Sigmoid colon (tissue), 3 donors: ENCODE measurements at regions not wholly inside any gene's neighbourhood (a gene's known extent, or its start where the extent isn't known, plus 50 kb on each side); places are given as distances from the start of the nearest gene placed in this dataset.

ENCODE experiments used
- CTCF ChIP-seq, 4 experiments: fragments of 450-650 bp in 3 of 4; fragments of 200-600 bp in 1 of 4; IDR thresholded peaks; one replicate each; pipeline ENCODE4 v1.5.1; 2016 to 2019; ENCODE audit warnings: antibody characterized with exemption in 4 of 4, mild to moderate bottlenecking in 3 of 4, moderate library complexity in 2 of 4
- POLR2A ChIP-seq, 2 donors: fragments of 450-650 bp; IDR thresholded peaks; one replicate each; pipeline ENCODE4 v1.6.1; 2016; ENCODE audit warnings: antibody characterized with exemption in 2 of 2, mild to moderate bottlenecking in 2 of 2, moderate library complexity in 2 of 2

- no peak for TF ChIP-seq CTCF (IDR thresholded peaks at IDR 0.05)
- no peak for TF ChIP-seq POLR2A (IDR thresholded peaks at IDR 0.05)
Measured at GRCh38 chr1:171420810-171421209, 64.5 kb upstream of the PRRC2C start.
